ENCODE measurements at regions not wholly inside any gene's neighbourhood (a gene's known extent, or its start where the extent isn't known, plus 50 kb on each side); places are given as distances from the start of the nearest gene placed in this dataset.

GRCh38 chr12:88325076-88325815 lies 183.1 kb downstream of the TMTC3 start:
- TF ChIP-seq SMC3 (IDR thresholded peaks at IDR 0.05; ENCODE audit: borderline replicate concordance, low read length) = no peak
- no peak for TF ChIP-seq TAF1 (IDR thresholded peaks at IDR 0.05; ENCODE audit: borderline replicate concordance, low read depth, low read length)
- no peak for TF ChIP-seq SP1 (IDR thresholded peaks at IDR 0.05; ENCODE audit: low read depth, low read length)
- TF ChIP-seq MAX (IDR thresholded peaks at IDR 0.05; ENCODE audit: low read depth, low read length) = no peak
- no peak for TF ChIP-seq REST (IDR thresholded peaks at IDR 0.05; ENCODE audit: low read depth, low read length)
- TF ChIP-seq CTCF (IDR thresholded peaks at IDR 0.05 in 2 of 3, conservative IDR thresholded peaks at IDR 0.05 in 1 of 3; ENCODE audit: control insufficient read depth in 2 of 3, extremely low read depth in 1 of 3, insufficient read depth in 1 of 3, low read depth in 3 of 3, low read length in 3 of 3) = no peak
